Calu3 (cell line): ENCODE measurements at regions not wholly inside any gene's neighbourhood (a gene's known extent, or its start where the extent isn't known, plus 50 kb on each side); places are given as distances from the start of the nearest gene placed in this dataset.

Experiments used
- BruUV-seq: library from RNA; stranded (reverse); fragments of 400-500 nt; replicated peaks from 2 replicates; lab custom pipeline; 2021; lab: Mats Ljungman, UMichigan
- CTCF ChIA-PET: fragments of 300-600 bp; sonication (Branson Sonifier 250); formaldehyde crosslinking; loops from one replicate; lab custom pipeline; 2022; ENCODE audit warnings: antibody characterized with exemption; lab: Charles Lee
- DNase-seq: peaks from one replicate; pipeline ENCODE4 v3.0.0; 2022
- H3K27ac Mint-ChIP-seq: one replicate; pipeline ENCODE4 v1.8.0; 2022; ENCODE audit warnings: mixed read lengths; ENCODE audit not compliant: unreplicated experiment
- H3K27me3 Mint-ChIP-seq: one replicate; pipeline ENCODE4 v1.8.0; 2022; ENCODE audit warnings: mixed read lengths; ENCODE audit not compliant: unreplicated experiment
- H3K36me3 Mint-ChIP-seq: one replicate; pipeline ENCODE4 v1.8.0; 2022; ENCODE audit warnings: mild to moderate bottlenecking, moderate library complexity, mixed read lengths; ENCODE audit not compliant: insufficient read depth, unreplicated experiment
- H3K4me1 Mint-ChIP-seq: one replicate; pipeline ENCODE4 v1.8.0; 2022; ENCODE audit warnings: mild to moderate bottlenecking, low read depth, mixed read lengths; ENCODE audit not compliant: unreplicated experiment
- H3K4me3 Mint-ChIP-seq: one replicate; pipeline ENCODE4 v1.8.0; 2022; ENCODE audit warnings: mild to moderate bottlenecking, low read depth, moderate library complexity, mixed read lengths; ENCODE audit not compliant: unreplicated experiment
- H3K9me3 Mint-ChIP-seq: one replicate; pipeline ENCODE4 v1.8.0; 2022; ENCODE audit warnings: low read depth, mixed read lengths; ENCODE audit not compliant: unreplicated experiment
- intact Hi-C: fragments of 100-400 bp; cut with micrococcal nuclease; formaldehyde crosslinking; loops from one replicate; pipeline ENCODE4 v1.10.0; 2022; ENCODE audit not compliant: unreplicated experiment
- TF ChIP-seq, protein P1 (sequence below): fragments of 200-600 bp; IDR thresholded peaks from one replicate; pipeline ENCODE4 v1.8.0; 2022; ENCODE audit warnings: antibody characterized with exemption; ENCODE audit not compliant: unreplicated experiment

DNA sequence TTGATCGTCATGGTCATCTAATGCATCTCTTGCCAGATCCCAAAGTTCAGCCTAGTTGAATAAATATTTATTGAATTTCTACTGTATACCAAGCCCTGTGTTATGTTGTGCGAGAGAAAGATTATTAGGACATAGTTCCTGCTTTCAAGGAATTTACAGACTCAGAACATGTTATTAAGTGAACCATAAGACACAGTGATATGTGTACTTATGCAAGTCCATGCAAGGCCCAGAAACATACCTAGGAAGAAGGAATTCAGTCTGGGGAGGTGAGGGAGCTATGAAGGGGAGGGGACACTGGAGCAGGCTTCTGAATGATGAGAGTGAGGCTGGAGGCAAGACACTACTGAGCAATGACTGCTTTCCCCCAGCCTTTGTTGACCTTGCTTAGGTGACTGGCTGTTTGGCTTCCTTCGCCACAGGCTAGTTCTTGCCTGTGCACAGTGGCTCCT is 81.4 kb downstream of the ACAA2 start:
- intact Hi-C loops = no loop called here
- CTCF ChIA-PET = no interaction called here
- no peak for DNase-seq

DNA sequence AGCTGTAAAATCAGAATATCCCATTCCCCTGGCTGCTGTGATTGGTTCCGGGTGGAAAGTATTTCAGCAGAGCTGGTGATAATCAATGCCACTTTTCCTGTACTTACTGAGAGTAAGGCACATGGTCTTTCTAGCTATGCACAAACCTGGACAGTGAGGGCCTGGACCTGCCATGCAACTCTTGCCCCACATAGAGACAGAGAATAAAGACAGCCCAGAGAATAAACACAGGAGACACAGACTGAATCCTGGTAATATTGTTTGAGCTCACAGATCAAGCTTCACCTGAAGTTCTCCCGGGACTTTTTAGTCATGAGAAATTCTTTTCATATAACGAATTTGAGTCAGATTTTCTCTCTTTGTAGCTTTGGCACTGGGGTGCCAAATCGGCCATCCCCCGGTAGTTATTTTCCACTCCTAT is 81.9 kb downstream of the ACAA2 start:
- Mint-ChIP-seq H3K36me3 (no peaks in the 10 kb centered on the region), H3K9me3 (no peaks in the 10 kb centered on the region), H3K27ac (no peak overlapping the region), H3K4me3 (no peak overlapping the region), H3K27me3 (no peaks in the 10 kb centered on the region), H3K4me1 (peaks cover 26% of the 10 kb centered on the region)
- no peak for DNase-seq
- TF ChIP-seq, protein P1, sequence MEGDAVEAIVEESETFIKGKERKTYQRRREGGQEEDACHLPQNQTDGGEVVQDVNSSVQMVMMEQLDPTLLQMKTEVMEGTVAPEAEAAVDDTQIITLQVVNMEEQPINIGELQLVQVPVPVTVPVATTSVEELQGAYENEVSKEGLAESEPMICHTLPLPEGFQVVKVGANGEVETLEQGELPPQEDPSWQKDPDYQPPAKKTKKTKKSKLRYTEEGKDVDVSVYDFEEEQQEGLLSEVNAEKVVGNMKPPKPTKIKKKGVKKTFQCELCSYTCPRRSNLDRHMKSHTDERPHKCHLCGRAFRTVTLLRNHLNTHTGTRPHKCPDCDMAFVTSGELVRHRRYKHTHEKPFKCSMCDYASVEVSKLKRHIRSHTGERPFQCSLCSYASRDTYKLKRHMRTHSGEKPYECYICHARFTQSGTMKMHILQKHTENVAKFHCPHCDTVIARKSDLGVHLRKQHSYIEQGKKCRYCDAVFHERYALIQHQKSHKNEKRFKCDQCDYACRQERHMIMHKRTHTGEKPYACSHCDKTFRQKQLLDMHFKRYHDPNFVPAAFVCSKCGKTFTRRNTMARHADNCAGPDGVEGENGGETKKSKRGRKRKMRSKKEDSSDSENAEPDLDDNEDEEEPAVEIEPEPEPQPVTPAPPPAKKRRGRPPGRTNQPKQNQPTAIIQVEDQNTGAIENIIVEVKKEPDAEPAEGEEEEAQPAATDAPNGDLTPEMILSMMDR = no peak
- intact Hi-C loops = no loop called here
- no TSS peak for BruUV-seq
- CTCF ChIA-PET = no interaction called here

More for the DNA sequence above, 81.4 kb downstream of the ACAA2 start:
- Mint-ChIP-seq H3K27ac (no peak overlapping the region), H3K36me3 (no peaks in the 10 kb centered on the region), H3K27me3 (no peaks in the 10 kb centered on the region), H3K9me3 (no peaks in the 10 kb centered on the region), H3K4me3 (no peak overlapping the region), H3K4me1 (peaks cover 21% of the 10 kb centered on the region)
- TF ChIP-seq, protein P1 = no peak
- no TSS peak for BruUV-seq

DNA sequence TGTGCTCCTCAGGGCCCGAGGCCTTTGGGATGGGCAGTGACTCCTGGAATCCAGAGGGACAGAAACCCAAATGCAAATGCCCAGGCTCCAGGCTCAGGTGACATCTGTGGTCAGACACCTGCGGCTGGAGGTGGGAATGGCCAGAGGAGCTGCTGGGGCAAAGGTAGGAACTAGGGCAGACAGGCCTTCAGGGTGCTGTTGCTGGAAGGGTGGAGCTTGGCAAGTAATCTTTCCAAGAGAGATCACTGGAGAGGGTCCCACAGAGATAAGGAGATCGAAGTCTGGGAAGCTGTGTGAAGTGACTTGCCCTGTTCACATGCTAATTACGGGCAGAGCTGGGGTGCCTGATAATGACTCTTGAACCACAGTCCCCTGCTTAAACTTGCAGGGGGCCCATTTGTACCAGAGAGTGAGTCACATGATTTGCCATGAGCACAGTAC is 82.4 kb downstream of the ACAA2 start:
- no peak overlapping the region for H3K27ac Mint-ChIP-seq
- H3K27me3 Mint-ChIP-seq = no peaks in the 10 kb centered on the region
- no peak for DNase-seq
- TF ChIP-seq, protein P1 = no peak
- H3K4me1 Mint-ChIP-seq = peaks cover 31% of the 10 kb centered on the region
- intact Hi-C loops = no loop called here
- CTCF ChIA-PET = interaction anchor here (1.0 kb wide), 1 partner anchor 591 kb away, joined by 8 read pairs; no protein-coding TSS in a partner anchor
- no peaks in the 10 kb centered on the region for H3K9me3 Mint-ChIP-seq
- peaks cover 4% of the 10 kb centered on the region for H3K36me3 Mint-ChIP-seq
- no TSS peak for BruUV-seq
- no peak overlapping the region for H3K4me3 Mint-ChIP-seq

DNA sequence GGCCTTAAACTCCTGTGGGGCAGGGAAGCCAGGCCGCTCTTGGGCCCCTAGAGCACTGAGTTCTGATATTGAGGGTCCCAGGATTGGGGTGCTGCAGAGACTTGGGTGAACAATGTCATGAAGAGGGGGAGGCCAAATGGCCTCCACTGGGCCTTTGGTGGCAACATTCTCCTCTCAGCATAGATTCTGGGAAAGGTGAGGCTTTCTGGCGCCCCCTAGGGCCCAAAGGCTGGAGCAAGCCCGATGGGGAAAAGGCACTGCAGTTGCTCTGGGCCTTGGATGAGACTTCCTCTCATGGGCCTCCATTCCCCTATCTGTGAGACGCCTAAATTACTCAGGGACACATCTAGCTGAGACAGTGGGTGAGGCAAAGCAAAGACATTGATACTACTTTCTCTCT is 84.8 kb downstream of the ACAA2 start:
- CTCF ChIA-PET = interaction anchor here (0.6 kb wide), 3 partner anchors 10 to 121 kb away, joined by 3 to 7 read pairs (median 3); no protein-coding TSS in a partner anchor
- H3K9me3 Mint-ChIP-seq = no peaks in the 10 kb centered on the region
- H3K36me3 Mint-ChIP-seq = peaks cover 7% of the 10 kb centered on the region
- TF ChIP-seq, protein P1 = no peak
- H3K4me3 Mint-ChIP-seq = no peak overlapping the region
- intact Hi-C loops = loop anchor here (10.0 kb wide), 1 partner anchor 134 kb away; no protein-coding TSS in a partner anchor
- peak; percentile 70 for DNase-seq
- peaks cover 44% of the 10 kb centered on the region for H3K4me1 Mint-ChIP-seq
- no peaks in the 10 kb centered on the region for H3K27me3 Mint-ChIP-seq
- BruUV-seq = no TSS peak
- H3K27ac Mint-ChIP-seq = no peak overlapping the region
